ENCODE measurements at regions not wholly inside any gene's neighbourhood (a gene's known extent, or its start where the extent isn't known, plus 50 kb on each side); places are given as distances from the start of the nearest gene placed in this dataset.

GRCh38 chr3:182568261-182568660, 225.0 kb upstream of the ATP11B start:
- Histone ChIP-seq H3K9me3 (no peaks in the 10 kb centered on the region), H3K36me3 (ENCODE audit: low read depth, missing control alignments) (no peaks in the 10 kb centered on the region), H3K4me1 (no peaks in the 10 kb centered on the region), H3K27me3 (no peaks in the 10 kb centered on the region), H3K4me3 (no peak overlapping the region), H3K27ac (no peak overlapping the region)
- intact Hi-C loops (cut with DNase I; ENCODE audit: low total_unique reads) = no loop called here
- WGBS, 2 donors = 67 to 77% methylated on average over 3 of the region's 3 CpGs
- no peak for TF ChIP-seq CTCF (IDR thresholded peaks at IDR 0.05)
- no peak for TF ChIP-seq POLR2A (IDR thresholded peaks at IDR 0.05)
- no peak for DNase-seq

DNA sequence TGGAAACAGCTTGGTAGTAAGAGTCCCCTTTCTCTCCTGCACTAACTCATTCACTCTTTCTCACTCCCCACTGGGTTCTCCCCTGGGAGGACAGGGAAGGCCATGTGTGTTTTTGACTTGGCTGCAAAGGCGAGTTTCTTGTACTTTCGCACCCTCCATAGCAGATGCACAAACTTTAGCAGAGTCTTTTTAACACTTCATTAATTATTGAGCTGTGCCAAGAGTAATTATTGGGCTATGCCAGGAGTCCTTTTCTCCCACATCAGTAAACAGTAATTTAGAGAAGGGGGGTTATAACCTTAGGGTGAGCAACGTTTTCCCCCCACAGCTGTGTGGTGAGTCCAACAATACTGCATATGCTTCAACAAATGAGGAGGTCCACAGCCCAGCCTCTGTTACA, 224.4 kb upstream of the ATP11B start:
- TF ChIP-seq POLR2A (IDR thresholded peaks at IDR 0.05) = no peak
- TF ChIP-seq CTCF (IDR thresholded peaks at IDR 0.05) = no peak
- no peak overlapping the region for H3K27ac ChIP-seq
- intact Hi-C loops (cut with DNase I; ENCODE audit: low total_unique reads) = no loop called here
- no peak for DNase-seq
- 48 to 57% methylated on average over 2 to 3 of the region's 3 CpGs for WGBS, 2 donors
- no peaks in the 10 kb centered on the region for H3K27me3 ChIP-seq
- no peaks in the 10 kb centered on the region for H3K9me3 ChIP-seq
- H3K36me3 ChIP-seq (ENCODE audit: low read depth, missing control alignments) = no peaks in the 10 kb centered on the region
- no peaks in the 10 kb centered on the region for H3K4me1 ChIP-seq
- no peak overlapping the region for H3K4me3 ChIP-seq

DNA sequence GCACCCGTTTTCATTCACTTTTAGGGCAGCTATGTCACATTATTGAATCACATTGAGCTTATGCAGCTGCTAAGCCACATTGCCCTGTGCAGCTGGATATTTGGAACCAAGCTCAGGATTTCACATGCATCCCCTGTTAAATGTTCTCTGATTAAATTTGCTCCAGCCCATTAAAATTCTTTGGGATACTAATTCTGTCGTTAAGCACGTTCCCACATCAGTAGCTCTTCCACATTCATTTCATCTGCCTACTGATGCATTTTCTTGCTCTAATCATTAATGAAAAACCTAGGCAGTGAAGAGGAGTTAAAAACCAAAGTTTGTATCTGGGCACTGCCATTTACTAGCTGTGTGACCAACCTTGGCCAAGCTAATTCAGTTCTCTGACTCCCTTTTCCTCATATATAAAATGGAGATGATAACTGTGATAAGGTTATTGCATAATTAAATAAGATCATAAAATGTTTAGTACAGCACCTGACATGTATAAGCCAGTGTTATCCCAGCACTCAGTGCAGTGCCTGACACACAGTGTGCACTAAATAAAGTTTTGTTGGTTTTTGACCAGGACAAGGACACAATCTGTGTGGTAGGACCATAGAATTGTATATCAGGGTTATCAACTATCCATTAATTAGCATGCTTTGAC, 222.2 kb upstream of the ATP11B start:
- H3K27me3 ChIP-seq = no peaks in the 10 kb centered on the region
- intact Hi-C loops (cut with DNase I; ENCODE audit: low total_unique reads) = no loop called here
- WGBS, 2 donors = 55 to 56% methylated on average over 3 of the region's 3 CpGs

DNA sequence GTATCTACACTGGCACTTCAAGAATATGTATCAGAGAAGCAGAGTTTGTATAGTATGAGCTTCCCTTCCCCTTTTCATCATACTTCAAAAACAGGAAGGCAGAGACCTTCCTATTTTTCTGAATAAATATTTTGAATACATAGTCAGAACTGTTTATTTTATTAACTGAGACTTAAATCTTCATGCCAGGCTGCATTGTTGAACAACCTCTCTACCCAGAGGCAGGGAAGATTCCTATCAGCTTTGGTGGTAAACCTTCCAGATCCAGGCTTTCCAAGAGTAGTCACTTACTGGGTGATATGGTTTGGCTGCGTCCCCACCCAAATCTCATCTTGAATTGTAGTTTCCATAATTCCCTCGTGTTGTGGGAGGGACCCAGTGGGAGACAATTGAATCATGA, 217.4 kb upstream of the ATP11B start:
- Histone ChIP-seq H3K4me1 (no peaks in the 10 kb centered on the region), H3K36me3 (ENCODE audit: low read depth, missing control alignments) (no peaks in the 10 kb centered on the region), H3K4me3 (no peak overlapping the region), H3K27ac (no peak overlapping the region), H3K9me3 (no peaks in the 10 kb centered on the region), H3K27me3 (no peaks in the 10 kb centered on the region)
- no peak for TF ChIP-seq CTCF (IDR thresholded peaks at IDR 0.05)
- no peak for TF ChIP-seq POLR2A (IDR thresholded peaks at IDR 0.05)
- intact Hi-C loops (cut with DNase I; ENCODE audit: low total_unique reads) = no loop called here
- WGBS, 2 donors = 87 to 96% methylated on average over 2 of the region's 2 CpGs
- no peak for DNase-seq

More for the DNA sequence above, 222.2 kb upstream of the ATP11B start:
- Histone ChIP-seq H3K27ac (no peak overlapping the region), H3K4me1 (no peaks in the 10 kb centered on the region), H3K36me3 (ENCODE audit: low read depth, missing control alignments) (no peaks in the 10 kb centered on the region), H3K4me3 (no peak overlapping the region), H3K9me3 (no peaks in the 10 kb centered on the region)
- TF ChIP-seq CTCF (IDR thresholded peaks at IDR 0.05) (no peak), POLR2A (IDR thresholded peaks at IDR 0.05) (no peak)
- DNase-seq = no peak

DNA sequence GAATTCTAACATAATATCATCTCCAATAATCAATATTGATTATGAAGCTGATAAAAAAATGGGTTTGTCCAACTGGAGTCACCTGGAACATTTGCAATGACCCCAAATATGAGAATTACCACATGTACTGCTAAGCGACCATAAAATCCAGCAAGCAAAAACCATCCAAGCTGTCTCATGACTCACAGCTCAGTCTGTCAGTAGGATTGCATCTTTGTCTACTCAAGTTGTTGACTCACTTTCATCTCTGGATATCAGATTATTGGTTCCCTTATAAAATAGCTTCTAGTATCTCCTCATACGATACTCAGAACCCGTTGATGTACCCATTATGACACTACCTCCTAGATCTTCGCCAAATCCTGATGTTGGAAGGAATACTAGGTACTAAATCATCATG, 209.8 kb upstream of the ATP11B start:
- Histone ChIP-seq H3K27ac (no peak overlapping the region), H3K36me3 (ENCODE audit: low read depth, missing control alignments) (no peaks in the 10 kb centered on the region), H3K4me1 (no peaks in the 10 kb centered on the region), H3K4me3 (no peak overlapping the region), H3K27me3 (no peaks in the 10 kb centered on the region), H3K9me3 (no peaks in the 10 kb centered on the region)
- 78 to 82% methylated on average over 4 of the region's 4 CpGs for WGBS, 2 donors
- intact Hi-C loops (cut with DNase I; ENCODE audit: low total_unique reads) = no loop called here
- DNase-seq = no peak
- no peak for TF ChIP-seq POLR2A (IDR thresholded peaks at IDR 0.05)
- TF ChIP-seq CTCF (IDR thresholded peaks at IDR 0.05) = no peak

Measured in testis (tissue), 2 donors.